Endothelial cell of umbilical vein (primary cell): ENCODE measurements at regions not wholly inside any gene's neighbourhood (a gene's known extent, or its start where the extent isn't known, plus 50 kb on each side); places are given as distances from the start of the nearest gene placed in this dataset.

ENCODE experiments used
- EZH2 ChIP-seq: IDR thresholded peaks from 2 replicates; pipeline ENCODE4 v1.6.1; 2012; ENCODE audit warnings: borderline replicate concordance, low read depth, mild to moderate bottlenecking, moderate library complexity, low read length, inconsistent platforms; ENCODE audit not compliant: severe bottlenecking
- FOS ChIP-seq: IDR thresholded peaks from 2 replicates; pipeline ENCODE4 v1.6.1; 2011; ENCODE audit warnings: mild to moderate bottlenecking, low read length, moderate library complexity, borderline replicate concordance; ENCODE audit not compliant: insufficient read depth
- JUN ChIP-seq: IDR thresholded peaks from 2 replicates; pipeline ENCODE4 v1.6.1; 2011; ENCODE audit warnings: borderline replicate concordance, low read depth; ENCODE audit not compliant: insufficient read length, insufficient read depth
- MYC ChIP-seq: IDR thresholded peaks from one replicate; pipeline ENCODE4 v1.6.1; 2011; ENCODE audit warnings: mild to moderate bottlenecking, low read depth, low read length
- POLR2A ChIP-seq: IDR thresholded peaks from 2 replicates; pipeline ENCODE4 v1.6.1; 2012; ENCODE audit warnings: low read depth, mild to moderate bottlenecking, control low read depth, low read length
- POLR2AphosphoS5 ChIP-seq: IDR thresholded peaks from 2 replicates; pipeline ENCODE4 v1.6.1; 2012; ENCODE audit warnings: low read depth, mild to moderate bottlenecking, control low read depth, low read length, moderate library complexity; ENCODE audit not compliant: insufficient read depth
- TF ChIP-seq, protein P1 (sequence below), 2 donors: IDR thresholded peaks; 1 replicate in 1 of 2; 2 replicates in 1 of 2; pipeline ENCODE4 v1.5.1; 2011; ENCODE audit warnings: low read length in 2 of 2, mild to moderate bottlenecking in 2 of 2, moderate library complexity in 2 of 2, control low read depth in 1 of 2, inconsistent platforms in 1 of 2, low read depth in 1 of 2; ENCODE audit not compliant: insufficient read depth in 1 of 2; ENCODE audit errors: extremely low read depth in 1 of 2
- TF ChIP-seq, protein P2 (sequence below): IDR thresholded peaks from 2 replicates; pipeline ENCODE4 v1.6.1; 2011; ENCODE audit not compliant: insufficient read depth, insufficient read length

- TF ChIP-seq EZH2 (no peak), POLR2AphosphoS5 (no peak), FOS (no peak), POLR2A (no peak), JUN (no peak), MYC (no peak)
- TF ChIP-seq, protein P1, sequence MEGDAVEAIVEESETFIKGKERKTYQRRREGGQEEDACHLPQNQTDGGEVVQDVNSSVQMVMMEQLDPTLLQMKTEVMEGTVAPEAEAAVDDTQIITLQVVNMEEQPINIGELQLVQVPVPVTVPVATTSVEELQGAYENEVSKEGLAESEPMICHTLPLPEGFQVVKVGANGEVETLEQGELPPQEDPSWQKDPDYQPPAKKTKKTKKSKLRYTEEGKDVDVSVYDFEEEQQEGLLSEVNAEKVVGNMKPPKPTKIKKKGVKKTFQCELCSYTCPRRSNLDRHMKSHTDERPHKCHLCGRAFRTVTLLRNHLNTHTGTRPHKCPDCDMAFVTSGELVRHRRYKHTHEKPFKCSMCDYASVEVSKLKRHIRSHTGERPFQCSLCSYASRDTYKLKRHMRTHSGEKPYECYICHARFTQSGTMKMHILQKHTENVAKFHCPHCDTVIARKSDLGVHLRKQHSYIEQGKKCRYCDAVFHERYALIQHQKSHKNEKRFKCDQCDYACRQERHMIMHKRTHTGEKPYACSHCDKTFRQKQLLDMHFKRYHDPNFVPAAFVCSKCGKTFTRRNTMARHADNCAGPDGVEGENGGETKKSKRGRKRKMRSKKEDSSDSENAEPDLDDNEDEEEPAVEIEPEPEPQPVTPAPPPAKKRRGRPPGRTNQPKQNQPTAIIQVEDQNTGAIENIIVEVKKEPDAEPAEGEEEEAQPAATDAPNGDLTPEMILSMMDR (IDR thresholded peaks at IDR 0.05; ENCODE audit: extremely low read depth in 1 of 2, insufficient read depth in 1 of 2, low read depth in 1 of 2, low read length in 2 of 2): no peak
- TF ChIP-seq, protein P2, sequence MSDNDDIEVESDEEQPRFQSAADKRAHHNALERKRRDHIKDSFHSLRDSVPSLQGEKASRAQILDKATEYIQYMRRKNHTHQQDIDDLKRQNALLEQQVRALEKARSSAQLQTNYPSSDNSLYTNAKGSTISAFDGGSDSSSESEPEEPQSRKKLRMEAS: no peak
Observed at GRCh38 chr22:49587421-49587820, 240.3 kb downstream of the BRD1 start.
